ENCODE measurements at regions not wholly inside any gene's neighbourhood (a gene's known extent, or its start where the extent isn't known, plus 50 kb on each side); places are given as distances from the start of the nearest gene placed in this dataset.

GRCh38 chr13:105452895-105453294 is 1082.6 kb downstream of the EFNB2 start:
- Histone ChIP-seq H3K36me3 (no peaks in the 10 kb centered on the region), H3K4me3 (no peak overlapping the region), H3K4me1 (no peaks in the 10 kb centered on the region), H4K20me1 (no peaks in the 10 kb centered on the region), H3K9me3 (no peaks in the 10 kb centered on the region), H3K9ac (no peak overlapping the region), H3K27me3 (no peaks in the 10 kb centered on the region), H3K27ac (no peak overlapping the region), H3K4me2 (no peak overlapping the region)
- no peak for TF ChIP-seq Cebpa-rat (IDR thresholded peaks at IDR 0.05)

- H3K27me3 ChIP-seq, result no peaks in the 10 kb centered on the region
- H3K36me3 ChIP-seq, result no peaks in the 10 kb centered on the region
- no peak for TF ChIP-seq Cebpa-rat (IDR thresholded peaks at IDR 0.05)
- no peaks in the 10 kb centered on the region for H3K9me3 ChIP-seq
- no peaks in the 10 kb centered on the region for H3K4me1 ChIP-seq
- H3K9ac ChIP-seq, result no peak overlapping the region
- no peak overlapping the region for H3K4me3 ChIP-seq
- H3K4me2 ChIP-seq, result no peak overlapping the region
- H3K27ac ChIP-seq, result no peak overlapping the region
- H4K20me1 ChIP-seq, result no peaks in the 10 kb centered on the region
These were observed 1084.7 kb downstream of the EFNB2 start for GRCh38 chr13:105450784-105451183.

GRCh38 chr13:105448811-105449210 is 1086.7 kb downstream of the EFNB2 start:
- no peaks in the 10 kb centered on the region for H3K4me1 ChIP-seq
- H3K9me3 ChIP-seq, result no peaks in the 10 kb centered on the region
- H4K20me1 ChIP-seq, result no peaks in the 10 kb centered on the region
- no peak for TF ChIP-seq Cebpa-rat (IDR thresholded peaks at IDR 0.05)
- no peaks in the 10 kb centered on the region for H3K36me3 ChIP-seq
- H3K4me3 ChIP-seq, result no peak overlapping the region
- no peaks in the 10 kb centered on the region for H3K27me3 ChIP-seq
- no peak overlapping the region for H3K4me2 ChIP-seq
- no peak overlapping the region for H3K27ac ChIP-seq
- no peak overlapping the region for H3K9ac ChIP-seq

- H3K4me2 ChIP-seq, result no peak overlapping the region
- no peak overlapping the region for H3K4me3 ChIP-seq
- no peak for TF ChIP-seq Cebpa-rat (IDR thresholded peaks at IDR 0.05)
- no peaks in the 10 kb centered on the region for H3K36me3 ChIP-seq
- H4K20me1 ChIP-seq, result no peaks in the 10 kb centered on the region
- H3K27me3 ChIP-seq, result no peaks in the 10 kb centered on the region
- no peaks in the 10 kb centered on the region for H3K9me3 ChIP-seq
- no peaks in the 10 kb centered on the region for H3K4me1 ChIP-seq
- H3K27ac ChIP-seq, result no peak overlapping the region
- no peak overlapping the region for H3K9ac ChIP-seq
These were observed 1089.3 kb downstream of the EFNB2 start for GRCh38 chr13:105446197-105446596.

GRCh38 chr13:105445796-105446195 is 1089.7 kb downstream of the EFNB2 start:
- Histone ChIP-seq H3K9me3 (no peaks in the 10 kb centered on the region), H3K4me1 (no peaks in the 10 kb centered on the region), H3K36me3 (no peaks in the 10 kb centered on the region), H3K27me3 (no peaks in the 10 kb centered on the region), H4K20me1 (no peaks in the 10 kb centered on the region), H3K27ac (no peak overlapping the region), H3K9ac (no peak overlapping the region), H3K4me3 (no peak overlapping the region), H3K4me2 (no peak overlapping the region)
- no peak for TF ChIP-seq Cebpa-rat (IDR thresholded peaks at IDR 0.05)

GRCh38 chr13:105442949-105443699 is 1092.3 kb downstream of the EFNB2 start:
- Histone ChIP-seq H3K27me3 (no peaks in the 10 kb centered on the region), H3K4me1 (no peaks in the 10 kb centered on the region), H3K36me3 (no peaks in the 10 kb centered on the region), H4K20me1 (no peaks in the 10 kb centered on the region), H3K27ac (no peak overlapping the region), H3K4me2 (no peak overlapping the region), H3K9me3 (no peaks in the 10 kb centered on the region), H3K4me3 (no peak overlapping the region), H3K9ac (no peak overlapping the region)
- no peak for TF ChIP-seq Cebpa-rat (IDR thresholded peaks at IDR 0.05)

- Histone ChIP-seq H3K9me3 (no peaks in the 10 kb centered on the region), H3K4me1 (no peaks in the 10 kb centered on the region), H3K4me3 (no peak overlapping the region), H3K4me2 (no peak overlapping the region), H4K20me1 (no peaks in the 10 kb centered on the region), H3K36me3 (no peaks in the 10 kb centered on the region), H3K27me3 (no peaks in the 10 kb centered on the region), H3K27ac (no peak overlapping the region), H3K9ac (no peak overlapping the region)
- TF ChIP-seq Cebpa-rat (IDR thresholded peaks at IDR 0.05), result no peak
These were observed 1093.4 kb downstream of the EFNB2 start for GRCh38 chr13:105442040-105442439.

GRCh38 chr13:105441051-105441750 is 1094.3 kb downstream of the EFNB2 start:
- Histone ChIP-seq H3K27ac (no peak overlapping the region), H3K9ac (no peak overlapping the region)

GRCh38 chr13:105436943-105437342 is 1098.5 kb downstream of the EFNB2 start:
- no peak overlapping the region for H3K27ac ChIP-seq
- H3K4me1 ChIP-seq, result no peaks in the 10 kb centered on the region
- TF ChIP-seq Cebpa-rat (IDR thresholded peaks at IDR 0.05), result no peak
- no peaks in the 10 kb centered on the region for H3K36me3 ChIP-seq
- H3K4me2 ChIP-seq, result no peak overlapping the region
- no peaks in the 10 kb centered on the region for H4K20me1 ChIP-seq
- H3K4me3 ChIP-seq, result no peak overlapping the region
- no peak overlapping the region for H3K9ac ChIP-seq
- H3K27me3 ChIP-seq, result no peaks in the 10 kb centered on the region
- no peaks in the 10 kb centered on the region for H3K9me3 ChIP-seq

More at GRCh38 chr13:105441051-105441750, 1094.3 kb downstream of the EFNB2 start:
- Histone ChIP-seq H3K9me3 (no peaks in the 10 kb centered on the region), H3K4me3 (no peak overlapping the region), H3K4me1 (no peaks in the 10 kb centered on the region), H3K4me2 (no peak overlapping the region), H3K36me3 (no peaks in the 10 kb centered on the region), H3K27me3 (no peaks in the 10 kb centered on the region), H4K20me1 (no peaks in the 10 kb centered on the region)
- TF ChIP-seq Cebpa-rat (IDR thresholded peaks at IDR 0.05), result no peak

- TF ChIP-seq Cebpa-rat (IDR thresholded peaks at IDR 0.05), result no peak
- Histone ChIP-seq H3K27ac (no peak overlapping the region), H3K27me3 (no peaks in the 10 kb centered on the region), H3K9ac (no peak overlapping the region), H3K4me1 (no peaks in the 10 kb centered on the region), H4K20me1 (no peaks in the 10 kb centered on the region), H3K9me3 (no peaks in the 10 kb centered on the region), H3K36me3 (no peaks in the 10 kb centered on the region), H3K4me3 (no peak overlapping the region), H3K4me2 (no peak overlapping the region)
These were observed 1103.0 kb downstream of the EFNB2 start for GRCh38 chr13:105432438-105432837.
